ENCODE measurements at regions not wholly inside any gene's neighbourhood (a gene's known extent, or its start where the extent isn't known, plus 50 kb on each side); places are given as distances from the start of the nearest gene placed in this dataset.
A peak's percentile ranks its signal among the peaks of the same experiment; 100 is the strongest.

- TF ChIP-seq POLR2A (IDR thresholded peaks at IDR 0.05) (no peak), EP300 (IDR thresholded peaks at IDR 0.05; ENCODE audit: low read depth) (no peak), CTCF (IDR thresholded peaks at IDR 0.05) (no peak), POLR2AphosphoS5 (IDR thresholded peaks at IDR 0.05) (peak in 2 of 3 donors; percentile 9 to 44)
- intact Hi-C loops (cut with DNase I; ENCODE audit: low total_unique reads), result loop anchor here (1.0 kb wide), 1 partner anchor 25 kb away; no protein-coding TSS in a partner anchor
- no peaks in the 10 kb centered on the region for H3K9me3 ChIP-seq
- WGBS, 2 donors (ENCODE audit: low coverage in 1 of 2), result 77 to 78% methylated on average over 3 to 34 of the region's 34 CpGs
- in situ Hi-C loops (cut with MboI; ENCODE audit: low pct_ligation_motif_present in 1 of 4, low pct_unique_long_range_greater_than_20kb in 1 of 4, low sequenced_read_pairs in 3 of 4), result no loop called here
- DNase-seq, result no peak
- no peak overlapping the region for H3K4me3 ChIP-seq
- no peak overlapping the region for H3K27ac ChIP-seq
- H3K27me3 ChIP-seq, result no peaks in the 10 kb centered on the region
- no peaks in the 10 kb centered on the region for H3K36me3 ChIP-seq
- H3K4me1 ChIP-seq, result no peaks in the 10 kb centered on the region
These were observed 159.4 kb downstream of the ASB1 start for GRCh38 chr2:238585836-238586821.

GRCh38 chr2:238586931-238587775, 160.4 kb downstream of the ASB1 start:
- no peak for DNase-seq
- Histone ChIP-seq H3K4me3 (no peak overlapping the region), H3K27ac (no peak overlapping the region), H3K36me3 (no peaks in the 10 kb centered on the region), H3K4me1 (no peaks in the 10 kb centered on the region), H3K9me3 (no peaks in the 10 kb centered on the region), H3K27me3 (no peaks in the 10 kb centered on the region)
- TF ChIP-seq POLR2AphosphoS5 (IDR thresholded peaks at IDR 0.05) (no peak), POLR2A (IDR thresholded peaks at IDR 0.05) (no peak), EP300 (IDR thresholded peaks at IDR 0.05; ENCODE audit: low read depth) (no peak)
- intact Hi-C loops (cut with DNase I; ENCODE audit: low total_unique reads), result loop anchor here (1.0 kb wide), 1 partner anchor 24 kb away; no protein-coding TSS in a partner anchor
- WGBS, 2 donors (ENCODE audit: low coverage in 1 of 2), result 80 to 81% methylated on average over 1 to 16 of the region's 16 CpGs
- in situ Hi-C loops (cut with MboI; ENCODE audit: low pct_ligation_motif_present in 1 of 4, low pct_unique_long_range_greater_than_20kb in 1 of 4, low sequenced_read_pairs in 3 of 4), result no loop called here

- WGBS, 2 donors (ENCODE audit: low coverage in 1 of 2), result 85 to 100% methylated on average over 2 to 12 of the region's 12 CpGs
- H3K27ac ChIP-seq, result no peak overlapping the region
- DNase-seq, result no peak
- H3K36me3 ChIP-seq, result no peaks in the 10 kb centered on the region
- H3K4me3 ChIP-seq, result no peak overlapping the region
- intact Hi-C loops (cut with DNase I; ENCODE audit: low total_unique reads), result no loop called here
- TF ChIP-seq POLR2AphosphoS5 (IDR thresholded peaks at IDR 0.05), result no peak
- no peak for TF ChIP-seq POLR2A (IDR thresholded peaks at IDR 0.05)
- no peak for TF ChIP-seq EP300 (IDR thresholded peaks at IDR 0.05; ENCODE audit: low read depth)
- TF ChIP-seq CTCF (IDR thresholded peaks at IDR 0.05), result no peak
- no peaks in the 10 kb centered on the region for H3K4me1 ChIP-seq
- H3K27me3 ChIP-seq, result no peaks in the 10 kb centered on the region
- in situ Hi-C loops (cut with MboI; ENCODE audit: low pct_ligation_motif_present in 1 of 4, low pct_unique_long_range_greater_than_20kb in 1 of 4, low sequenced_read_pairs in 3 of 4), result no loop called here
- H3K9me3 ChIP-seq, result no peaks in the 10 kb centered on the region
These were observed 161.3 kb downstream of the ASB1 start for GRCh38 chr2:238587776-238588660.

Data from transverse colon (tissue), 4 donors.